ENCODE measurements at regions not wholly inside any gene's neighbourhood (a gene's known extent, or its start where the extent isn't known, plus 50 kb on each side); places are given as distances from the start of the nearest gene placed in this dataset.
"Not testable (repeated sequence)": the region's sequence is repeated elsewhere in the genome, so short reads cannot be mapped to it uniquely, and the experiment has no call there.

- no peak for TF ChIP-seq CTCF (IDR thresholded peaks at IDR 0.05; ENCODE audit: control insufficient read depth, insufficient read depth, low read depth, low read length, missing control alignments)
- H3K4me3 ChIP-seq (ENCODE audit: control insufficient read depth, low read depth, low read length), result no peak overlapping the region
- no peak for DNase-seq (ENCODE audit: low read depth)
Measured at GRCh38 chr18:1078301-1078700, 173.6 kb downstream of the ADCYAP1 start.

GRCh38 chr18:1083675-1084074 is 179.0 kb downstream of the ADCYAP1 start:
- DNase-seq (ENCODE audit: low read depth); H3K4me3 ChIP-seq (ENCODE audit: control insufficient read depth, low read depth, low read length): not testable (repeated sequence)

GRCh38 chr18:1090758-1091157 is 186.1 kb downstream of the ADCYAP1 start:
- DNase-seq (ENCODE audit: low read depth), result no peak
- no peak for TF ChIP-seq CTCF (IDR thresholded peaks at IDR 0.05; ENCODE audit: control insufficient read depth, insufficient read depth, low read depth, low read length, missing control alignments)
- no peak overlapping the region for H3K4me3 ChIP-seq (ENCODE audit: control insufficient read depth, low read depth, low read length)

DNA sequence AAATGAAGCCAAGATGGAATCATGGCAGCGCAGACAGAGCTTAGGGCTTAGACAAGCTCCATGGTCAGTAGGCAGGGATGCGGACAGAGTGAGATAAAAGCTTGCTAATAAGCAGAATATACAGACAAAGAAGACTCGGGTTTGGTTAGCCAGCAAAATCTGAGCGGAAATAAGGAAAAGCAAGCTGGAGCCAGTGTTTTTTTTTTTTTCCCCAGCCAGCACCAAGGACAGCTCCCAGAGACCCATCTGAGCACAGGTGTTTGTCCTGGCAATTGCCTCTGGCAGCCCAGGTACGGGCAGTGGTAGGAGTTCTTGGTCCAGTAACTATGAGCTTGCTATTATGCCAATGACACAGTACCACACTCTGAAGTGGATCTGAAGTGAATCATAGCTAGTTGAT is 187.6 kb downstream of the ADCYAP1 start:
- no peak for DNase-seq (ENCODE audit: low read depth)
- H3K4me3 ChIP-seq (ENCODE audit: control insufficient read depth, low read depth, low read length), result no peak overlapping the region
- TF ChIP-seq CTCF (IDR thresholded peaks at IDR 0.05; ENCODE audit: control insufficient read depth, insufficient read depth, low read depth, low read length, missing control alignments), result no peak

DNA sequence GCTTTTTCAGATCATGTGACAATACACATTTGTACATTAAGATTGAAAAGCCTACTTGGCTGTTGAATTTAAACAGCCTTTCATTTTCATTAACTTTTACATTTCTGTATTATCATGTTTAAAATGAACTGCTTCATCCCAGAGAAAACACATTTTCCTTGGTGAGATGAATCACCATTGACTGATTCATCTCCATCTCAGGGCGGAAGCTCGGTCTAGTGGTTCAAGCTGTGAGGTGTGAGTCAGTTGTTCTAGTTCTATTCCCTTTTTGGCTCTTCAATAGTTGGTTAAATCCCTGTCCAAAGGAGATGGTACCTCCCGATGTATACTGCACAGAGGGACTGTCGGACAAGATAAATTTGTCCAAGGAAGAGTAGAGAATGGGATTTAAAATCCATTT is 189.7 kb downstream of the ADCYAP1 start:
- TF ChIP-seq CTCF (IDR thresholded peaks at IDR 0.05; ENCODE audit: control insufficient read depth, insufficient read depth, low read depth, low read length, missing control alignments), result no peak
- DNase-seq (ENCODE audit: low read depth), result no peak
- H3K4me3 ChIP-seq (ENCODE audit: control insufficient read depth, low read depth, low read length), result no peak overlapping the region

- DNase-seq (ENCODE audit: low read depth); H3K4me3 ChIP-seq (ENCODE audit: control insufficient read depth, low read depth, low read length): not testable (repeated sequence)
Measured at GRCh38 chr18:1097991-1098735, 193.5 kb downstream of the ADCYAP1 start.

DNA sequence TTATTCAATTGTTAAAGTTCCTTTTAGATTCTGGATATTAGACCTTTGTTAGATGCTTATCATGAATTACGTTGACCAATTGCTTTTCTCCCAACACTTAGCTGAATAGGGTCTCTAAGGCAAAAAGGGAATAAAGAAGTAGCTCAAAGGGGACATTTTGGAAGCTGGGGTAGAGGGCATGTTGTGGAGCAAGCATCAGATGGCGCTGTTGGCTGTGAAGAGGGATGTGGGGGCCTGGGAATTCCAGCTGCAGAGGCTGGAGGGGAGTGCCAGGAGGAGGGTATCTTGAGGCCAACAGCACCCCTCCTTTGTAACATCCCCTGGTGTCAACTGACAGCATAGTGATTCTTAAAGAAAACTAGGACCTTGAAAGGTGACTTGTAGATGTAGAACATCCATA is 198.2 kb downstream of the ADCYAP1 start:
- TF ChIP-seq CTCF (IDR thresholded peaks at IDR 0.05; ENCODE audit: control insufficient read depth, insufficient read depth, low read depth, low read length, missing control alignments), result no peak
- DNase-seq (ENCODE audit: low read depth), result no peak
- H3K4me3 ChIP-seq (ENCODE audit: control insufficient read depth, low read depth, low read length), result no peak overlapping the region

GRCh38 chr18:1103537-1103936 is 198.9 kb downstream of the ADCYAP1 start:
- no peak for DNase-seq (ENCODE audit: low read depth)
- no peak overlapping the region for H3K4me3 ChIP-seq (ENCODE audit: control insufficient read depth, low read depth, low read length)
- TF ChIP-seq CTCF (IDR thresholded peaks at IDR 0.05; ENCODE audit: control insufficient read depth, insufficient read depth, low read depth, low read length, missing control alignments), result no peak

Measured in AG09309 (cell line).